HEK293 (cell line): ENCODE measurements at regions not wholly inside any gene's neighbourhood (a gene's known extent, or its start where the extent isn't known, plus 50 kb on each side); places are given as distances from the start of the nearest gene placed in this dataset.

Experiments used
- CTCF ChIA-PET: fragments of 350-600 bp; formaldehyde crosslinking; extraction: SDS; loops from one replicate; lab custom pipeline; 2021; ENCODE audit warnings: antibody characterized with exemption; lab: Yijun Ruan, JAX
- POLR2A ChIA-PET: fragments of 300-600 bp; formaldehyde crosslinking; extraction: SDS; loops from one replicate; lab custom pipeline; 2020; ENCODE audit warnings: antibody characterized with exemption, inconsistent platforms; lab: Yijun Ruan, JAX
- H3K27ac ChIP-seq: fragments of 200-500 bp; sonication (Bioruptor generic); 2 replicates; pipeline ENCODE4 v1.5.1; 2014; ENCODE audit warnings: low read depth, low read length, control low read depth, inconsistent platforms; ENCODE audit errors: extremely low read depth
- H3K36me3 ChIP-seq, 2 experiments: fragments of 200-500 bp in 1 of 2; sonication (Bioruptor generic) in 1 of 2; 1 replicate in 1 of 2; 2 replicates in 1 of 2; pipeline ENCODE4 v1.5.1; 2014 to 2017; ENCODE audit warnings: inconsistent platforms in 2 of 2, low read length in 2 of 2; ENCODE audit not compliant: control insufficient read depth in 2 of 2, insufficient read depth in 1 of 2
- H3K4me1 ChIP-seq: fragments of 200-500 bp; sonication (Bioruptor generic); 2 replicates; pipeline ENCODE4 v1.5.1; 2014; ENCODE audit warnings: mild to moderate bottlenecking, low read length, inconsistent platforms; ENCODE audit not compliant: control insufficient read depth, insufficient read depth
- H3K4me3 ChIP-seq: 2 replicates; pipeline ENCODE4 v1.5.1; 2011; ENCODE audit warnings: low read depth, mild to moderate bottlenecking, control low read depth, low read length, moderate library complexity
- H3K9me3 ChIP-seq: fragments of 200-500 bp; sonication (Bioruptor generic); 2 replicates; pipeline ENCODE4 v1.5.1; 2014; ENCODE audit warnings: low read depth, low read length, inconsistent platforms; ENCODE audit not compliant: control insufficient read depth, insufficient read depth
- CTCF ChIP-seq: fragments of 450-650 bp; formaldehyde crosslinking; IDR thresholded peaks from 2 replicates; pipeline ENCODE4 v1.5.1; 2016; ENCODE audit warnings: missing biosample characterization, missing genetic modification characterization
- FEZF1 ChIP-seq: fragments of 450-650 bp; formaldehyde crosslinking; IDR thresholded peaks from 2 replicates; pipeline ENCODE4 v1.5.1; 2016; ENCODE audit warnings: missing biosample characterization, missing genetic modification characterization
- KLF17 ChIP-seq: fragments of 450-650 bp; formaldehyde crosslinking; IDR thresholded peaks from 2 replicates; pipeline ENCODE4 v1.5.1; 2016; ENCODE audit warnings: missing biosample characterization, missing genetic modification characterization
- KLF7 ChIP-seq: fragments of 450-650 bp; formaldehyde crosslinking; IDR thresholded peaks from 2 replicates; pipeline ENCODE4 v1.5.1; 2016; ENCODE audit warnings: missing biosample characterization, missing genetic modification characterization, borderline replicate concordance
- MEIS1 ChIP-seq: sonication (generic); formaldehyde crosslinking; IDR thresholded peaks from 2 replicates; pipeline ENCODE4 v1.8.1; 2022; ENCODE audit warnings: missing genetic modification reagents, mild to moderate bottlenecking, borderline replicate concordance
- SETDB1 ChIP-seq: IDR thresholded peaks from one replicate; pipeline ENCODE4 v1.6.1; 2017; ENCODE audit warnings: mild to moderate bottlenecking, low read length, moderate library complexity, mixed read lengths; ENCODE audit not compliant: insufficient read length
- TRIM28 ChIP-seq: IDR thresholded peaks from 2 replicates; pipeline ENCODE4 v1.6.1; 2011; ENCODE audit warnings: low read length, control low read depth, borderline replicate concordance
- WT1 ChIP-seq: fragments of 450-650 bp; formaldehyde crosslinking; IDR thresholded peaks from 2 replicates; pipeline ENCODE4 v1.5.1; 2016; ENCODE audit warnings: missing biosample characterization, missing genetic modification characterization
- ZBTB17 ChIP-seq: fragments of 450-650 bp; formaldehyde crosslinking; IDR thresholded peaks from 2 replicates; pipeline ENCODE4 v1.5.1; 2016; ENCODE audit warnings: missing biosample characterization, missing genetic modification characterization
- ZIC2 ChIP-seq: fragments of 450-650 bp; formaldehyde crosslinking; IDR thresholded peaks from 2 replicates; pipeline ENCODE4 v1.5.1; 2016; ENCODE audit warnings: missing biosample characterization, missing genetic modification characterization
- ZNF335 ChIP-seq: fragments of 450-650 bp; formaldehyde crosslinking; conservative IDR thresholded peaks from 2 replicates; pipeline ENCODE4 v1.5.1; 2016; ENCODE audit warnings: missing biosample characterization, missing genetic modification characterization
- ZNF341 ChIP-seq: fragments of 450-650 bp; formaldehyde crosslinking; IDR thresholded peaks from 2 replicates; pipeline ENCODE4; 2016; ENCODE audit warnings: low read depth, missing biosample characterization, missing genetic modification characterization
- ZNF488 ChIP-seq: fragments of 450-650 bp; formaldehyde crosslinking; IDR thresholded peaks from 2 replicates; pipeline ENCODE4 v1.5.1; 2016; ENCODE audit warnings: missing biosample characterization, missing genetic modification characterization
- ZNF518A ChIP-seq: fragments of 450-650 bp; formaldehyde crosslinking; conservative IDR thresholded peaks from 2 replicates; pipeline ENCODE4 v1.5.1; 2016; ENCODE audit warnings: low read depth, missing biosample characterization, missing genetic modification characterization
- ZNF549 ChIP-seq: fragments of 450-650 bp; IDR thresholded peaks from 2 replicates; pipeline ENCODE4 v1.5.1; 2018; ENCODE audit warnings: missing biosample characterization, missing genetic modification characterization, mild to moderate bottlenecking, inconsistent platforms, moderate library complexity
- ZNF560 ChIP-seq: fragments of 450-650 bp; formaldehyde crosslinking; IDR thresholded peaks from 2 replicates; pipeline ENCODE4 v1.5.1; 2017; ENCODE audit warnings: missing biosample characterization, missing genetic modification characterization, borderline replicate concordance
- ZNF561 ChIP-seq: fragments of 450-650 bp; IDR thresholded peaks from 2 replicates; pipeline ENCODE4 v1.5.1; 2018; ENCODE audit warnings: missing biosample characterization, missing genetic modification characterization, borderline replicate concordance
- ZNF645 ChIP-seq: fragments of 450-650 bp; formaldehyde crosslinking; IDR thresholded peaks from 2 replicates; pipeline ENCODE4; 2016; ENCODE audit warnings: missing biosample characterization, missing genetic modification characterization
- ZNF654 ChIP-seq: fragments of 450-650 bp; formaldehyde crosslinking; IDR thresholded peaks from 2 replicates; pipeline ENCODE4 v1.5.1; 2016; ENCODE audit warnings: low read depth, missing biosample characterization, missing genetic modification characterization
- ZNF660 ChIP-seq: fragments of 450-650 bp; IDR thresholded peaks from 2 replicates; pipeline ENCODE4 v1.5.1; 2018; ENCODE audit warnings: missing biosample characterization, mild to moderate bottlenecking, missing genetic modification characterization
- ZNF664 ChIP-seq: fragments of 450-650 bp; formaldehyde crosslinking; IDR thresholded peaks from 2 replicates; pipeline ENCODE4 v1.5.1; 2016; ENCODE audit warnings: missing biosample characterization, missing genetic modification characterization
- ZNF76 ChIP-seq: fragments of 450-650 bp; formaldehyde crosslinking; IDR thresholded peaks from 2 replicates; pipeline ENCODE4; 2016; ENCODE audit warnings: low read depth, missing biosample characterization, missing genetic modification characterization, borderline replicate concordance
- ZNF777 ChIP-seq: fragments of 450-650 bp; formaldehyde crosslinking; IDR thresholded peaks from 2 replicates; pipeline ENCODE4 v1.5.1; 2017; ENCODE audit warnings: missing biosample characterization, missing genetic modification characterization, borderline replicate concordance
- ZNF785 ChIP-seq: fragments of 450-650 bp; formaldehyde crosslinking; IDR thresholded peaks from 2 replicates; pipeline ENCODE4 v1.5.1; 2016; ENCODE audit warnings: missing biosample characterization, missing genetic modification characterization
- ZNF830 ChIP-seq: fragments of 450-650 bp; IDR thresholded peaks from 2 replicates; pipeline ENCODE4 v1.5.0; 2018; ENCODE audit warnings: missing biosample characterization, missing genetic modification characterization, low read depth, mild to moderate bottlenecking, moderate library complexity

- TF ChIP-seq ZNF645 (tag by site-specific recombination) (no peak), ZNF830 (tag by site-specific recombination) (no peak), ZNF560 (tag by site-specific recombination) (no peak)
Measured at GRCh38 chr14:52142504-52142903, 73.6 kb upstream of the NID2 start (continued).

- Histone ChIP-seq H3K27ac (no peak overlapping the region), H3K36me3 (no peaks in the 10 kb centered on the region), H3K4me3 (no peak overlapping the region), H3K4me1 (no peaks in the 10 kb centered on the region), H3K9me3 (no peaks in the 10 kb centered on the region)
- ChIA-PET CTCF (interaction anchor here (0.6 to 2.4 kb wide), 25 partner anchors 9 to 572 kb away, joined by 3 to 25 read pairs (median 5); partner anchors contain the start of gene NID2), POLR2A (no interaction called here)
- TF ChIP-seq ZNF785 (no peak), ZNF660 (tag by site-specific recombination) (peak; percentile 71), ZNF561 (tag by site-specific recombination) (no peak), TRIM28 (no peak), KLF7 (tag by site-specific recombination) (no peak), SETDB1 (peak; percentile 35), ZNF654 (tag by site-specific recombination) (peak; percentile 83), ZNF335 (tag by site-specific recombination) (0 out of 2 replicates have a peak, but pooled peaks have one; percentile 15), ZNF549 (no peak), MEIS1 (CRISPR knock-in tag) (no peak), FEZF1 (tag by site-specific recombination) (no peak), ZIC2 (tag by site-specific recombination) (no peak), KLF17 (no peak), ZNF777 (tag by site-specific recombination) (no peak), ZNF518A (peak; percentile 79), ZNF341 (tag by site-specific recombination) (no peak), ZNF76 (peak; percentile 13; the same call in 1 of the 2 replicates), ZNF488 (tag by site-specific recombination) (no peak), ZBTB17 (tag by site-specific recombination) (peak; percentile 84), ZNF664 (tag by site-specific recombination) (no peak), WT1 (tag by site-specific recombination) (no peak), CTCF (peak; percentile 59; the same call in 1 of the 2 replicates)
Measured at GRCh38 chr14:52131640-52132320, 62.9 kb upstream of the NID2 start.
